PC-3 (cell line): ENCODE measurements at regions not wholly inside any gene's neighbourhood (a gene's known extent, or its start where the extent isn't known, plus 50 kb on each side); places are given as distances from the start of the nearest gene placed in this dataset.

Experiments used
- EZH2 ChIP-seq: fragments of 300-600 bp; sonication (generic); IDR thresholded peaks from one replicate; pipeline ENCODE4 v1.6.1; 2017; ENCODE audit warnings: antibody characterized with exemption, mild to moderate bottlenecking, low read length; ENCODE audit not compliant: unreplicated experiment
- TF ChIP-seq, protein P1 (sequence below): fragments of 300-600 bp; sonication (generic); conservative IDR thresholded peaks from 2 replicates; pipeline ENCODE4 v1.5.1; 2017; ENCODE audit warnings: antibody characterized with exemption, low read depth, mild to moderate bottlenecking, low read length

DNA sequence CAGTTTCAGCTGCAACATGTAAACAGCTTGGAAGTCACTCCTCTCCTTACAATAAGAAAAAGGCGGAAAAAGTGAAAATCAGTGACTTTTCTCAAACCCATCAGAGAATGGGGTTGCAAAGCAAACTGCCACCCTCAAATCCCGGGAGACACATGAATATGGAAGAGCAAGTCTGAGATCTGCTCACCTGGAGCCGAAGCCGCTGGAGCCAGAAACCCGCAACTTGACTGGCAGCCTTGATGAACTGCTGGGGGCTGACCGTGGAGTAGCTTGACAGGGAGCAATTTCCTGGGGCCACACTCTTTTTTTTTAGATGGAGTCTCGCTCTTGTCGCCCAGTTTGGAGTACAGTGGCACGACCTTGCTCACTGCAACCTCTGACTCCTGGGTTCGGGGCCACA is 208.2 kb downstream of the KIF26A start:
- TF ChIP-seq EZH2 = no peak
- TF ChIP-seq, protein P1, sequence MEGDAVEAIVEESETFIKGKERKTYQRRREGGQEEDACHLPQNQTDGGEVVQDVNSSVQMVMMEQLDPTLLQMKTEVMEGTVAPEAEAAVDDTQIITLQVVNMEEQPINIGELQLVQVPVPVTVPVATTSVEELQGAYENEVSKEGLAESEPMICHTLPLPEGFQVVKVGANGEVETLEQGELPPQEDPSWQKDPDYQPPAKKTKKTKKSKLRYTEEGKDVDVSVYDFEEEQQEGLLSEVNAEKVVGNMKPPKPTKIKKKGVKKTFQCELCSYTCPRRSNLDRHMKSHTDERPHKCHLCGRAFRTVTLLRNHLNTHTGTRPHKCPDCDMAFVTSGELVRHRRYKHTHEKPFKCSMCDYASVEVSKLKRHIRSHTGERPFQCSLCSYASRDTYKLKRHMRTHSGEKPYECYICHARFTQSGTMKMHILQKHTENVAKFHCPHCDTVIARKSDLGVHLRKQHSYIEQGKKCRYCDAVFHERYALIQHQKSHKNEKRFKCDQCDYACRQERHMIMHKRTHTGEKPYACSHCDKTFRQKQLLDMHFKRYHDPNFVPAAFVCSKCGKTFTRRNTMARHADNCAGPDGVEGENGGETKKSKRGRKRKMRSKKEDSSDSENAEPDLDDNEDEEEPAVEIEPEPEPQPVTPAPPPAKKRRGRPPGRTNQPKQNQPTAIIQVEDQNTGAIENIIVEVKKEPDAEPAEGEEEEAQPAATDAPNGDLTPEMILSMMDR = no peak
